HG02588 (cell line): ENCODE measurements at regions not wholly inside any gene's neighbourhood (a gene's known extent, or its start where the extent isn't known, plus 50 kb on each side); places are given as distances from the start of the nearest gene placed in this dataset.

Source experiments
- ATAC-seq: cut with Tn5 transposase; IDR thresholded peaks from one replicate; pipeline ENCODE4 v1.9.1; 2021; ENCODE audit warnings: mild to moderate bottlenecking, moderate library complexity; ENCODE audit not compliant: unreplicated experiment

- ATAC-seq, result no peak
These were observed 59.9 kb downstream of the VCPKMT start for GRCh38 chr14:50056435-50056834.

- ATAC-seq, result no peak
These were observed 59.0 kb downstream of the VCPKMT start for GRCh38 chr14:50057331-50057730.

GRCh38 chr14:50058113-50058512 is 58.3 kb downstream of the VCPKMT start:
- ATAC-seq, result no peak
